ENCODE measurements at regions not wholly inside any gene's neighbourhood (a gene's known extent, or its start where the extent isn't known, plus 50 kb on each side); places are given as distances from the start of the nearest gene placed in this dataset.
"Not testable (repeated sequence)": the region's sequence is repeated elsewhere in the genome, so short reads cannot be mapped to it uniquely, and the experiment has no call there.

DNA sequence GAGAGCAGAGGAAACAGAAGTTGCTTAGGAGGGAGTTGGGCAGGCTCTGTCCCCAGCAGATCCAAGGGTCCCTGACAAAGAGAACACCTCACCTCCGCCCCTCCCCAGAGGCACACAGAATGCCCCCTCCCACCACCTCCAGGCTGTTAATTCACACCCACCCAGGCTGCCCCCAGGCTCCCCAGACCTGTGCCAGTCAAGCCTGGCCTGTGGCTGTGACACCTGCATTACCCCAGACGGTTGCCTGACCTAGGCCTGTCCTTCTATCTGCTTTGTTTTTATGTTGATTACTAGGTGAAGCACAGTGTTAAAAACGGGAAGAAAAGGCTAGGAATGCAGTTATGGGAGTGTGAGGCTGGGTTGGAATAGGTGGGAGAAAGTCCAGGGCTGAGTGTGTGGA is 250.8 kb upstream of the PLGLB2 start:
- not testable (repeated sequence) for DNase-seq

DNA sequence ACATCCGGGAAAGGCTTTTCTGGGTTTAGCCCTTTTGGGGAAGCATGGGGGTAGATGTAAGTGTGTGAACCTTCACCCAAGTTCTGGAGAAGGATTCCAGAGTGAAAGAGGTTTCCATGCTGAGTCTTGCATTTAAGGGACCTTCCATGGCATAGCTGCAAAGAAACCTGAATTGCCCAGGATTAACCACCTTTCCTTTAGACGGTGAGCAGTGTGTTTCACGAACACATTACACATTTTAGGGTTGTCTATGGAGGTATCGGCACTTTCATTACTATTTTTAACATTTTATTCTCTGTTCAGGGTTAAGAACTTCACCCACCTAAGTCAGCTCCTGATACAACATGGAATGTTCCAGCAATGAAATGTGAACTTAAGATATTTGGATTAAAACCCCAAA is 250.2 kb upstream of the PLGLB2 start:
- not testable (repeated sequence) for DNase-seq

DNA sequence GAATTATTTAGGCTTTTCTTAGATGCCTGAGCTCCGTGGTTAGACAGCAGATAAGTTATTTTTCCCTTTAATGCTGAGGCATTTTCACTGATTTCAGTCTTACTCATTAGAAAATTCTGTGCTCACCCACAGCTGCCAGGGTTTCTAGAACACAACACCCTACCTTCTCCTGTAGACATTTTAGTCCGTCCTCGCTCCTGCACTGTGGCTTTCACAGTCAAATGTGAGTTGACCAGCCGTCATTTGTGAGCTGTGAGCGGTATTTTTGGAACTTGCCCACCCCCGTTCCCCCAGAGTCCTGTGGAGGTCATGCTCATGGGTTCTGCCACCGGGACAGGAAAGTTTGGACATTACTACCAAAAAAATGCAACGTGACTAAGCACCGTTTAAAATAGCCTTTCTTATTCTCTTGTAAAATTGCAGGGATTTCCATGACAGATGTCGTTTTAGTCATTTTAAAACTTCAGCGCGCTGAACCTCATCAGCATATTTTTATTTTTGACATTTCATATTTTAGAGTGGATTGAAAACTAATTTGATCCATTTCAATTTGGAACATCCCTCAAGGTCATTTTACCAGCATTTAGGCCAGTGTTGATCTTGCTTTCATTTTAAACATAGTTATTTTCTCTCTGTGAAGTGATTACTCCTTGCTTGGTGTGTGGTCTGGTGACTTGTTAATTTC is 249.6 kb upstream of the PLGLB2 start:
- not testable (repeated sequence) for DNase-seq

DNA sequence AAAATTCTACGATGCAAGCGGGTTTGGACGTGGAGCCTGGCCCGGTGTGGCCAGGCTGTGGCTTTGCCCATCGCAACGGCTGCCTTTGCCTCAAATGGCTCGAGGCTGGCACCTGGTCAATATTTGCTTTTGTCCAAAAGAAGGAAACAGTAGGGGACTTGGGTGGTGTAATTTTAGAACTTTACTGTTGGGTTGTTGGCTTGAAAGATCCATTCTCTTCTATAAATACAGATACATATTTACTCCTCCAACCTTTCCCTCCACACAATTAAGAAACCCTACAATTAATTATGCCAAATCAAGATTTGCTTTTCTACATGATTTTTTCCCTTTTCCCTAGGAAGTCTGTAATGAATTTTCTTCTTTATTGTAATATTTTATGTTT is 249.0 kb upstream of the PLGLB2 start:
- not testable (repeated sequence) for DNase-seq

DNA sequence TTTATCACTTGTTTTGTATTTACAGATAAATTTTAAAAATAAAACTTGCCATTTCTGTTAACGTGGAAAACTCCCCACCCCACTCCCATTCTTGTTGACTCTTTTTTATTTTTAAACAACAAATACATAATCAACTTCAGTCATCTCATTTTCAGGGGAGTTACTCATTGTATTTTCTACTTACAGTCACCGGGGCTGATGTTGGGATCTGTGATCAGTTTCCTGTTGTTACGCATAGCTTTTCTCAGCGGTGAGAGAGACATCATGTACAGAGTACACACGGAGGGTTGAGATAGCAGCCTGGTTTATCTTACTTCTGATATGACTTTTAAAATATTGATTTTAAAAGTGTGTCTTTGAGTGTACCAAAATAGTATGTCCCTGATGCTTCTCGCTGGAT is 248.0 kb upstream of the PLGLB2 start:
- peak in 1 of 5 experiments; percentile 49 for DNase-seq

DNA sequence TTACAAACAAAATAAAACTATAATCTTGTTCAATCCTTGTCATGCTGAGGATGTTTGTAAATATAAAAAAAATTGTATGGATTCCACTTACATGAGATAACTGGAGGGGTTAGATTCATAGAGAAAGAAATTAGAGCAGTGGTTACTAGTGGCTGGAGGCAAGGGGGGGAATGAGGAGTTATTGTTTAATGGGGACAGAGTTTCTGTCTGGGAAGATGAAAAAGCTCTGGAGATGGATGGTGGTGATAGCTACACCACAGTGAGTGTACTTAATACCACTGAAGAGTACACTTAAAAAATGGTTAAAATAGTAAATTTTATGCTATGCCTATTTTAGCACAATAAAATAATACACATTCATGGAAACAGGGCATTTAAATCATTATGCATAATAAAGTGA is 247.5 kb upstream of the PLGLB2 start:
- DNase-seq = peak in 1 of 5 experiments; percentile 14

DNA sequence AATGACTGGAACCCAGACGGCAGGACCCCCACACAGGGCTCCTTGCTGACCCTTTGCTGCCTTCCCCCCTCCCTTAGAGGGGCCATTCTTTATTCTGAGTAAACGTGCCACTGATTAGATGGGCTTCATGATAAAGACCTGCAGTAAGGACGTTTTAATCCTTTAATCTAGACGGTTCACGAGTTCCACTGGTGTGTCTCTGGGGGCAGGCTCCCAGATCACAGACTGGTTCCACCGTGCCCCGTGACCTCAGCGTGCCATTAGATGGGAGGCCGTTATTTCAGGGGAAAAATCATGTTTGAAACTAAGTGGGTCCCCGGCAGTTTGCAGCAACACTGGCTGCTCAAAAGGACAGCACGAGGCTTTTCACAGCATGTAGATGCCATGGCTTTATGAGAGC is 246.9 kb upstream of the PLGLB2 start:
- not testable (repeated sequence) for DNase-seq

DNA sequence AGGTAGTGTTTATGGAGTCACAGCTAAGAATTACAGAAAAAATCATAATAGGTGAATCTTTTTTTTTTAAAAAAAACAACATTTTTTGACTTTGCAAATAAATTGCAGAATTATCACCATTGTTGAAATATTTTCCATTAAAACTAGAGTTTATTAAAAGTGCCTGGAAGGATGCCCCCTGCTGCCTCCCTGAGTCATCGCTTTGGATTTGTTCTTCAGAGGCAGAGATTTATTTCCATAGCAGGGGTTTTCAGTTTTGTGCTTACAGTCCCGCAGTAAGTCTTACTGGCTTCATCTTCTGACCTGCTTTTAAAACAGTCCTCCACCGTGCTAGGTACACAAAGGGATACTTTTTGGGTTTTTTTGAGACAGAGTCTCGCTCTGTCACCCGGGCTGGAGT is 244.9 kb upstream of the PLGLB2 start:
- not testable (repeated sequence) for DNase-seq

DNA sequence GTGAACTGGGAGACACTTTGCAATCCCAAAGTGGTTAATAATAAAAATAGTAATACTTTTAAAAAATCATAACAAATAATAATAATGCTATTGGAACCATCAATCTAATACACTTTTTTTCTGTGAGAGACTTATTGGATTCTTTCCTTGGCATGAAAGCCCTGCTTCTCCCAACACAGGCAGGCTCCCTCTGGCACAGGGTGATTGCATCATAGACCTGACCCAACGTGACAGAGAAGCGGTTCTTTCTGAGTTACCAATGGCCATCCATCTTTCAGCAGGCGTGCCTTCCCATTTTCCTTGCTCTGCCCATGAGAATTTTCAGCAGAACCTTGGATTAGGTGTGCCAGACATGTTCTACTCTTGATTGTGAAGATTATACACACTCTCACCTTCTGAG is 242.6 kb upstream of the PLGLB2 start:
- not testable (repeated sequence) for DNase-seq

DNA sequence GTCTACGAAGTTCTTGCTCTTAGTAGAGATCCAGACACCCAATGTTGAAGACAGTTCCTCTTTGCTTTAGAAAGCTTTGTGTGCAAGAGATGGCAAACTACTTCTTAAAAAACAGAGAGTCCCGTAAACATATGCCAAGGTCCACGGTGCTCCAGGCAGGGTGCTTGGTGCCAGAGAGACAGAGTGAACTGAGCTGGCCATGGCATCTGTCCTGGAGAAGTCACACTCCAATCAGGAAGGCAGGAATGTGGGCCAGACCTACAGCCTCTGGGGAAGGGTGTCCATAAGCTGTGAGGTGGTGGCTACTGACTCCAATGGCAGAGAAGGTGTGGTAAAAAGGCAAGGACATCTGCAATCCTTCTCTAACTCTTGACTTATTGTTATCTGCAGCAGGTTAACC is 242.0 kb upstream of the PLGLB2 start:
- not testable (repeated sequence) for DNase-seq

DNA sequence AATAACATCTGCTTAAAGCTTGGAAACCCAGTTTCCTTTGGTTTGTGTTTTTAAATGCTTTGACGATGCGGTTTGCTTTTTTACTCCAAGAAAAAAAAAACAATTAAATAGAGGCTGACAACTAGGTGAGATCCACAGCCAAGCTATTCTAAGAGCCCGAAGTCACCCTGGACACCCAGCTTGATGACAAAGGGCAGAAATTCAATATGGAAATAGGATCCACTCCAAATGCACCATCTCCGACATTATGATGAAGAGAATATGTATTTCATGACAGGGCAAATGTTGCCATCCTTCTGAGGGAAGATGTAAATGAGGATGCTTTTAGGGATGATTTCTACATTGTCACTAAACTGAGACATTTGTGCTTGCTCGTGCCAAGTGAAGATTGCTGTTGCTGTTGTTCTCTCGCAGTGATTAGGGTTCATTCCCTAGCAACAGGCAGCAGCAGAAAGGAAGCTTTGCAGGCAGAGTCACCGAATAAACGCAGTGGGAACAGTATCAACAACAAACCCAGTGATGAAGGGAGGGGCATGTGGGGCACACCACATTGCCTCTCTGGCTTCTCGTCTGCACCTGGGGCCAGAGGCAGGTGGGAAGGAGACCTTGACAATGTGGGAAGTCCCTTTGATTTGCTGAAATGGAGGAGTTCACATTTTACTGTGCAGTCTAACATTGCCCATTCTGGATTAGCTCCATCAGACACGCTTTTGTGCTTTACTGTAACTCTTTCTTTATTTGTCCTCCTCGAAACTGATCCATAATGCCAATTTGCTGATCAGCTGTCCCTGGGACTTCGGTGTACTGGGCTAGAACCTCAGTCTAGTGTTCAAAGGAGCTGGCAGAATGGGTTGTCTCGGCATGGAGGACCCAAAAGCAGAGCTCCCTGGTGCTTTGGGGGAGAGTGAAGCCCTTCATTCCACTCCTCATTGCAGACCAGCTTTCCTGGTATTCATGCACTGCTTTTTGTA is 240.2 kb upstream of the PLGLB2 start:
- peak in 1 of 5 experiments; percentile 31 for DNase-seq

DNA sequence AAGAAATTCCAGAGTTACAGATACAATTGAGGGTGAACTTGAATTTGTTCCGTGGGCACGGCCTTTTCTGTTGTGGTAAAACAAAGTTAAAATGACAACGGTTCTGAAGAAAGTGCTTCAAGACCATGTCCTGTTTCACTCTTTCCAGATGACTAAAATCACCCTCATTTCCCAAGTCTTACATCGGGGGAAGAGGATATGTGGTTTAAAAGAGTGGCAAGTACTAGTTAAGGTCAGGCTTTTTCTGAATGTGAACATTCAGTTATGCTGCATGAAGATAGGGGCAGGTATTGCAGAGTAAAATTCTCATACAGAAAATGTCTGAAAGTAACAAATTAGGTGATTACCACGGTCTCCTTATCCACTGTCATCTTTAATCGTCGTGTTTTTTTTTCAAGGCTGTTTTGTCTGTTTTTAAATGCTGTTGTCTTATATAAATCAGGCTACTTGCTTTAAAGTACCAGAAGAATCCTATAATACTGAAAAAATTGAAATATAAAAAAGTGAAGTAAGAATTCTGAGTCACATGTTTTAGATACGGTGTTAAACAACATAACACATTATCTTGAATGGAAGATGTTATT is 236.6 kb upstream of the PLGLB2 start:
- not testable (repeated sequence) for DNase-seq

DNA sequence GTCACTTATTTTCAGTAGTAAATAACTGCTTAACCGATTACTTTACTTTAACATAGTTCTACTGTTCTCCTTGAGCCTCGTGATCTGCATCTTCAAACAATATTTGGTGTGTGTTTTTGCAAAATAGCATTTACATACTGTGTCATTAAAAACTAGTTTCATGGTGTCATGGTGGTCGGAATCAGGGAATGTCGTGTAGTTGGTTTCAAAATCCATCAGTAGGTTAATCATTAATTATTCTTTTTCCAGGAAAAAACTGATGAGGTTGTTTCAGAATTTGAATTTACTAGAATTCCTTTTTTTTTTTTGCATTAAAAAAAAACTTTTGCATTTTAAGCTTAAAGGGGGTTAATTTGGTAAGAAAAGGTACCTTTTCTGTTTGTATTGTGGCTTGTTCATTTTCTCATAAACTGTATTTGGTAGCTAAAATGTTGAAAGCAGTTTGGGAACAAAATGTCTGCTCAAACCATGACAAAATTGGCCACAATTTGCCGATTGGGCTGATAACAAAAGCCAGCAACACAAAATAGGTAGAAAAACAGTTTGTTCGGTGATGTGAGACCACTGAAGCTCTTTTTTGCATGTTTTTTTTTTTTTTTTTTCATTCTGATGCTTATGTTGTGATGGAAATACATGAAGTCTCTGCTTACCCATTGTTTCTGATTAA is 234.9 kb upstream of the PLGLB2 start:
- DNase-seq = not testable (repeated sequence)

DNA sequence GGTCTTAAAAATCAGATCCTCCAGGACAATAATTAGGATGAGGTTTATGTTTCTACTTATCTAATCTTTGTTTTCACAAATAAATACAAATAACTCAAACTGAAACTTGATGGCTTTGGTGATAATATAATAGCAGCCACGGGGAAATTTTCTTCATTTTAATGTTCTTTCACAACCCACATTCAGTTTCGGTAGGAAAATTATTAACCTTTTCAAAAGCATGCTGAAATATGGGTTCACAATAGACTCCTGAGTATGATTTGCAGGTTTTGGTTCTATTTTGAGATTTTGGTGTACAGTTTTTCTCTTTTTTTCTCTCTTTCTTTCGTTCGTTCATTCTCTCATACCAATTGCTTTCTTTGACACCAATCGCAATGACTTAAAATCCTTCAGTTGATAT is 233.9 kb upstream of the PLGLB2 start:
- DNase-seq = not testable (repeated sequence)

DNA sequence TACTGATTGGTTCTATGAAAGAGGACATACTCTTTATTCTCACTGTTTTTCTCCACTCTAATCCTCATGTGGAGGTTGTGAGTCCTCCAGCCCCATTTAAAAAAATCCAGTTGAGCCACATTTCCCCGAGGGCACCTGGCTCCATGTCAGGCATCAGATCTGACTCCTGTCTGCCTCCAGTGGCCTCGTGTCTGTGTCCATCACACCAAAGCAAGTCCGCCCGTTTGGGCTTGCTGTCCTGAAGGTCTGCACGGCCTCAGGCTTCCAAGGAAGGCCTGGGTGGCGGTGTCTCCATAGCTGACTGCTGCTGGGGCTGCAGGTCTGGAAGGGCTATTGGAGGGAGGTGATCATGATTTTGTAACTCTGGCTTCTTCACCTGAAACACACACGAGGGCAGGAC is 233.4 kb upstream of the PLGLB2 start:
- DNase-seq = not testable (repeated sequence)

DNA sequence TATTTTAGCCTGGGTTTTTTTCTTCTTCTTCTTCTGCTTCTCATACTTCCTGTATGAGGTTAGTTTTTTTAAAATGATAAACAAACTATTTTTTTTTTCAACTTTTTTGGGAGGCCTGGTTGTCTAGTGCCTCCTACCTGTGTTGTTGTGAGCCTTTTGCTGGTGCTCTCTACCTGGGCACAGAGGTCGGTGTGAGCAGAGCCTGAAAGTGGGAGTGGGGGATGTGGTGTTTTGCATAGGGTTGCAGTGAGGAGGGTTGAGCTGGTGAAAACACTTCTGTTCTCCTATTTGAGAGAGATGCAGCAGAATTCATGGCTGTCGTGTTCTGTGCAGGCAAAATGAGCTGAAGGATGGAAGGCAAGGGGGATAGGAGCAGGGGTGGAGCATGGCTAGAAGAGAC is 232.7 kb upstream of the PLGLB2 start:
- DNase-seq = not testable (repeated sequence)

DNA sequence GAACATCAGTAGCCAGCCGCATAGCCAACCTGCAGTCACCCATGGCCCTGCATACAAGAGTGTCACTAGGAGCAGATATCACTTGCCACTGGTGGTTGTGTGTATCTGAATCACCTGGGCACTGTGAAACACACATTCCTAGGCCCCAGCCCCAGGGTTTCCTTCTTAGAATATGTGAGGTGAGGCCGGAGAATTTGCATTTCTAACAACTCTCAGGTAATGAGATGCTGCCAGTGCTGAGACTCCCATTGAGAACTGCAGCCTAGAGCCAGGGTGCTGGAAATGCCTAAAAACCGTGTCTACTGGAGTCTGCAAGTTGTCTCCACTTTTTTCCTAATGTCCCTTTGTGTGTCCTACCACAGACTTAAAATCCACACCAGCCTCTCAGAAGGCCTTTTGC is 232.0 kb upstream of the PLGLB2 start:
- DNase-seq = not testable (repeated sequence)

DNA sequence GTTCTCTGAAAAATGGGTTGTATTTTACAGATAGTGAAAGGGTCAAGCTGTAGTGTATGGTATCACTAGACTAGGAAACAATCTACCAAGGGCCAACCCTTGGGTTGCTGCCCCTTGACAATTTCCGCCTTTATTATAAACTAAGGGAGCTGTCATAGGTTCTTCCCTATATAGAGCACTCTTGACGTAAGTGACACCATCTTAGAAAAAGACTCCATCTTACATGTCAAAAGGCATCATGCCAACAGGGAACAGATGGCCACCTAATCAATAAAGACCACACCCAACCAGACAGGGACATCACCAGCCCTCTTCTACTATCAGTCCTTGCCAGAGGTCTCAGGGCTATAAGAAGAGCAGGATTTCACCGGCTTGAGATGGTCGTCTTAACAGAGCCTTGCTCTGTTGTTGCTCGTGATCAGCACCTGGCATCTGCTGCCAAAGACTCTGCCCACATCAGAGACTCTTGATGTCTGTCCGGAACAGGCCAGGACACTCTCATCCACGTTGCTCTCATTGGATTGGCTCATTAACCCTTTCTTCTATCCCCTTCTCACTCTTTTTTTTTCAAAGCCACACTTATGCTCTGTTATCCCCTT is 231.4 kb upstream of the PLGLB2 start:
- DNase-seq = not testable (repeated sequence)

DNA sequence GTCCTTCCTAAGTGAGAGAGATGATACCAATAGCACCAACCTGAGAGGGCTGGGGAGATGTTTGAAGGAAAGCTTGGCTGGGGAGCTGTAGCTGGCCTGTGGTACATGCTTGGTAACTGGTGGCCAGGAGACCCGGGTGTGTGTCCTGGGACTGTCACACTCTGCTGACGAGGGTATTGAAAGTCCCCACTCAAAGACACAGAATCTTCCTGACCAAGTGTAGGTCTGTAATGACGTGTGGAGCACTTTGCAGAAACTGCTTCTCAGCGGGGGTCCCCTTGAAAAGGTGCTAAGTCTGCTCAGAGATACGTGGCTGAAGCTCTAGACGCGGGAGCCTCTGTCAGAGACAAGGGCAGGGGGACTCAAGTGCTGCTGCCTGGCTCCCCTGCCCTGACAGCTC is 230.4 kb upstream of the PLGLB2 start:
- not testable (repeated sequence) for DNase-seq

DNA sequence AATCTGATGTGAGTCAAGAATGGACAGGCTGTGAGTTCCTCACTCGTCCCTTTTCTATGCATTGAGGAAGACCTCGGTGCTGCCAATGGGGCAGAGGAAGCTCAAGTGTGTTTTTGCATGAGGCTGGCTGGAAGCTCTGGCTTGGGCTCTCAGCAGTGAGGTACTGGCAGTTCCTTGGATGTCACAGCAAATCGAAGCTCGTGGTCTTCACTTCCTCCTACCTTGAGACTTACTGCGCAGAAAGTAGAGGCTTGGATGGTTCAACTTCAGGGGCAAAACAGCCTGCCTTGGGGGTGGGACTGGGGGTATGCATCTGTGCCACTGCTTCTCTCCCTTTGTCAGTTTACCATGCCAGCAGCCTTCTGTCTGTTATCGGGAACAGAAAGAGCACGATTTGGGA is 229.8 kb upstream of the PLGLB2 start:
- DNase-seq = not testable (repeated sequence)

DNA sequence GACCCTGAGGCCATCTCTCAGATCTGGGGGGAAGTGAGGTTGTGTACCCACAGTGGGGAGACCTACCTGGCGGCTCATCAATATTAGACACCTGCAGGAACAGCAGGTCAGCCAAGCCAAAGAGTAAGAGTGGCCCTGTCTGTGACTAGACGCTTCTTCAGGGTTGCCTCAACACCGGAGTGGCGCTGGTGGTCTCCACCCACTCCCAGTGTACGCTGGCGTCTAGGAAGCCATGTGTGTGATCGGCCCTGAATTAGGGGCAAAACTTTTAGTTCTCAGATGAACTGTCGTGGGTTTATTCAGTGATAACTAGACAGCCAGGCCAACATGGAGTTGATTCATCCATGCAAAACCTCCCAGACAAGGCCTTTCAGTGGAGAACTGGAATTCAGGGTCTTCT is 229.3 kb upstream of the PLGLB2 start:
- not testable (repeated sequence) for DNase-seq
